HL-60 (cell line): ENCODE measurements at regions not wholly inside any gene's neighbourhood (a gene's known extent, or its start where the extent isn't known, plus 50 kb on each side); places are given as distances from the start of the nearest gene placed in this dataset.

Source experiments
- CTCF ChIP-seq: IDR thresholded peaks from one replicate; pipeline ENCODE4 v1.5.1; 2011; ENCODE audit warnings: low read length, control low read depth, inconsistent platforms; ENCODE audit not compliant: insufficient read depth
- GABPA ChIP-seq: IDR thresholded peaks from 2 replicates; pipeline ENCODE4 v1.6.1; 2012; ENCODE audit warnings: low read depth
- POLR2AphosphoS5 ChIP-seq: IDR thresholded peaks from 2 replicates; pipeline ENCODE4 v1.6.1; 2012; ENCODE audit warnings: low read depth
- REST ChIP-seq: IDR thresholded peaks from 2 replicates; pipeline ENCODE4 v1.6.1; 2012; ENCODE audit warnings: low read depth; ENCODE audit not compliant: insufficient replicate concordance
- SPI1 ChIP-seq: IDR thresholded peaks from 2 replicates; pipeline ENCODE4 v1.6.1; 2012; ENCODE audit warnings: low read depth, mild to moderate bottlenecking, borderline replicate concordance

- TF ChIP-seq POLR2AphosphoS5, result no peak
- no peak for TF ChIP-seq CTCF
- no peak for TF ChIP-seq REST
- no peak for TF ChIP-seq GABPA
- TF ChIP-seq SPI1, result no peak
Observed at GRCh38 chr16:5496013-5496412, 398.4 kb upstream of the EEF2KMT start.
